Gastrocnemius medialis (tissue), 4 donors: ENCODE measurements at regions not wholly inside any gene's neighbourhood (a gene's known extent, or its start where the extent isn't known, plus 50 kb on each side); places are given as distances from the start of the nearest gene placed in this dataset.
"Not testable (repeated sequence)": the region's sequence is repeated elsewhere in the genome, so short reads cannot be mapped to it uniquely, and the experiment has no call there.

Source experiments
- CTCF ChIP-seq, 5 experiments: fragments of 450-650 bp in 3 of 5; fragments of 200-600 bp in 2 of 5; sonication (generic) in 2 of 5; IDR thresholded peaks in 4 of 5; conservative IDR thresholded peaks in 1 of 5; 1 replicate in 4 of 5; 2 replicates in 1 of 5; pipeline ENCODE4 v1.5.1; 2016 to 2019; ENCODE audit warnings: antibody characterized with exemption in 5 of 5, mild to moderate bottlenecking in 3 of 5, moderate library complexity in 3 of 5
- POLR2A ChIP-seq, 2 donors: fragments of 450-650 bp; IDR thresholded peaks; one replicate each; pipeline ENCODE4 v1.6.1; 2017; ENCODE audit warnings: antibody characterized with exemption in 2 of 2, mild to moderate bottlenecking in 2 of 2, moderate library complexity in 2 of 2

DNA sequence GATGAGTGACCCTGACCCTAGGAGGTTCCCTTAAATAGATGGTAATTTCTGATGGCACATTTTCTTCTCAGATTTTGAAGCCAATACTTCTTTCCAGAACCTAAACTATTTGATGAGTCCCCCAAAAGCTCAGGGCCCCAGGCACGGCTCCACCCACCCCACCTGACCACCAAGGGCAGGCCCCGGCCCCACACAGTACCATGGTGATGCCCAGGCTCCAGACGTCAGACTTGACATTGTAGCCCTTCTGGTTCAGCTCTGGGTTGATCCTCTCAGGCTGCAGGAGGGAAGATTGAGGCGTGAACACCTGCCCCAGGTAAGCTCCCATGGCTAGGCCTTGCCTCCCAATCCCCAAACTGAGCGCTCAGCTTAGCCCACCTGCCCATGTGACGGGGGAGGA, 90.3 kb downstream of the KCNJ18 start:
- TF ChIP-seq CTCF (IDR thresholded peaks at IDR 0.05 in 4 of 5, conservative IDR thresholded peaks at IDR 0.05 in 1 of 5); POLR2A (IDR thresholded peaks at IDR 0.05): not testable (repeated sequence)
